Lower lobe of right lung (tissue), 2 donors: ENCODE measurements at regions not wholly inside any gene's neighbourhood (a gene's known extent, or its start where the extent isn't known, plus 50 kb on each side); places are given as distances from the start of the nearest gene placed in this dataset.

Source experiments
- ATAC-seq, 2 donors: fragments of 200-7000 bp; cut with Tn5 transposase; one replicate each; pipeline ENCODE4 v1.9.1; 2020 to 2022; ENCODE audit warnings: mild to moderate bottlenecking in 2 of 2, moderate library complexity in 2 of 2
- DNase-seq: peaks from one replicate; pipeline ENCODE4 v3.0.0-alpha.2; 2020
- H3K27ac ChIP-seq: fragments of 200-600 bp; one replicate; pipeline ENCODE4 v1.8.0; 2022
- H3K27me3 ChIP-seq: fragments of 200-600 bp; one replicate; pipeline ENCODE4 v1.8.0; 2022; ENCODE audit warnings: low read depth
- H3K36me3 ChIP-seq: fragments of 200-600 bp; one replicate; pipeline ENCODE4 v1.8.0; 2022; ENCODE audit warnings: mild to moderate bottlenecking
- H3K4me1 ChIP-seq: fragments of 200-600 bp; one replicate; pipeline ENCODE4 v1.8.0; 2022
- H3K4me3 ChIP-seq: fragments of 200-600 bp; one replicate; pipeline ENCODE4 v1.8.0; 2022; ENCODE audit warnings: mild to moderate bottlenecking
- H3K9me3 ChIP-seq: fragments of 200-600 bp; one replicate; pipeline ENCODE4 v1.8.0; 2022
- intact Hi-C: fragments of 100-400 bp; cut with DNase I; formaldehyde crosslinking; loops from one replicate; pipeline ENCODE4 v1.11.0; 2022
- TF ChIP-seq, protein P1 (sequence below): fragments of 200-600 bp; IDR thresholded peaks from one replicate; pipeline ENCODE4 v1.8.0; 2022; ENCODE audit warnings: antibody characterized with exemption, mild to moderate bottlenecking
- donor health status: DM: no; HTN: yes; CAD: no; lungs with severe emphysema.

DNA sequence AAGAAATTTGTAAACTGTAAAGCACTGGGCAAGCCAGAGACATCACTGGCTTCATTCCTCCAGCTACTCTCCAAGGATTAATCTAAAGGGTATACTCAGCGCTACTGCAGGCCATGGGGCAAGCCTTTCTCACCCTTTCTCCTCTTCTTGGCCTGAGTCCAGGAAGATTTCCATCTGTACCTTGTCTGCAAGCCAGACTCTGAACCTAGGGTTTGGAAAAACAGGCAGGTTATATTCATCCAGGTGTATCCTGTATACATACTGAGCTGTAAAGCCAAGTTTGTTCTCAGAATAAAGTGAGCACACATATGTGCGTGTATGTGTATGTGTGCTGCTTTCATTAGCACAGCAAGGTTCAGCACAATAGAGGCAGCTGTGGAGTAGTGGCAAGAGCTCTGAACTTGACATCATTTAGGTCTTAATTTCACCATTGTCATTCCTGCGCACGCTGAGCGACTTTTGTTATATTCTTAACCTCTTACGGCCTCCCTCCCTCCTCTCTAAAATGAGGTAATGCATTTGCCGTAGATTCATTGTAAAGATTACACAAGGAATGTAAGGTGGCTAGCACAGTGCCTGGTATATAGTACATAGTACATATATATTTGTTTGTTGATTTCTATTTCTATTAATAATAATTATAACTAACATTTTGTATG lies 128.1 kb upstream of the JUN start:
- ATAC-seq (no peak), DNase-seq (no peak)
- Histone ChIP-seq H3K27ac (no peak overlapping the region), H3K27me3 (no peaks in the 10 kb centered on the region), H3K36me3 (no peaks in the 10 kb centered on the region), H3K4me1 (no peaks in the 10 kb centered on the region), H3K9me3 (peaks cover 14% of the 10 kb centered on the region), H3K4me3 (no peak overlapping the region)
- TF ChIP-seq, protein P1, sequence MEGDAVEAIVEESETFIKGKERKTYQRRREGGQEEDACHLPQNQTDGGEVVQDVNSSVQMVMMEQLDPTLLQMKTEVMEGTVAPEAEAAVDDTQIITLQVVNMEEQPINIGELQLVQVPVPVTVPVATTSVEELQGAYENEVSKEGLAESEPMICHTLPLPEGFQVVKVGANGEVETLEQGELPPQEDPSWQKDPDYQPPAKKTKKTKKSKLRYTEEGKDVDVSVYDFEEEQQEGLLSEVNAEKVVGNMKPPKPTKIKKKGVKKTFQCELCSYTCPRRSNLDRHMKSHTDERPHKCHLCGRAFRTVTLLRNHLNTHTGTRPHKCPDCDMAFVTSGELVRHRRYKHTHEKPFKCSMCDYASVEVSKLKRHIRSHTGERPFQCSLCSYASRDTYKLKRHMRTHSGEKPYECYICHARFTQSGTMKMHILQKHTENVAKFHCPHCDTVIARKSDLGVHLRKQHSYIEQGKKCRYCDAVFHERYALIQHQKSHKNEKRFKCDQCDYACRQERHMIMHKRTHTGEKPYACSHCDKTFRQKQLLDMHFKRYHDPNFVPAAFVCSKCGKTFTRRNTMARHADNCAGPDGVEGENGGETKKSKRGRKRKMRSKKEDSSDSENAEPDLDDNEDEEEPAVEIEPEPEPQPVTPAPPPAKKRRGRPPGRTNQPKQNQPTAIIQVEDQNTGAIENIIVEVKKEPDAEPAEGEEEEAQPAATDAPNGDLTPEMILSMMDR, result no peak
- intact Hi-C loops, result no loop called here

DNA sequence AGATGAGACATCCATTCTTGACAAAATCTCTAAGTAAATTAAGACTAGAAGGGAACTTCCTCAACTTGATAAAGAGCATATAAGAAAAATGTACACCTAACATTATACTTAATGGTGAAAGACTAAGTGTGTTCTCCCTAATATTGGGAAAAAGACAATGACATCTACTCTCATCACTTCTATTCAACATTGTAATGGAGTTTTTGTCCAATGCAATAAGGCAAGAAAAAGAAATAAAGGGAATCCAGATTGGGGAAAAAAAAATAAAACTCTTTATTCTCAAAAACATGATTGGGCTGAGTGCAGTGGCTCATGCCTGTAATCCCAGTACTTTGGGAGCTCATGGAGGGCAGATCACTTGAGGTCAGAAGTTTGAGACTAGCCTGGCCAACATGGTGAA lies 131.1 kb upstream of the JUN start:
- DNase-seq (no peak), ATAC-seq (no peak)
- Histone ChIP-seq H3K9me3 (peaks cover 14% of the 10 kb centered on the region), H3K27ac (no peak overlapping the region), H3K27me3 (no peaks in the 10 kb centered on the region), H3K36me3 (no peaks in the 10 kb centered on the region), H3K4me1 (no peaks in the 10 kb centered on the region), H3K4me3 (no peak overlapping the region)
- TF ChIP-seq, protein P1, result no peak
- intact Hi-C loops, result no loop called here

DNA sequence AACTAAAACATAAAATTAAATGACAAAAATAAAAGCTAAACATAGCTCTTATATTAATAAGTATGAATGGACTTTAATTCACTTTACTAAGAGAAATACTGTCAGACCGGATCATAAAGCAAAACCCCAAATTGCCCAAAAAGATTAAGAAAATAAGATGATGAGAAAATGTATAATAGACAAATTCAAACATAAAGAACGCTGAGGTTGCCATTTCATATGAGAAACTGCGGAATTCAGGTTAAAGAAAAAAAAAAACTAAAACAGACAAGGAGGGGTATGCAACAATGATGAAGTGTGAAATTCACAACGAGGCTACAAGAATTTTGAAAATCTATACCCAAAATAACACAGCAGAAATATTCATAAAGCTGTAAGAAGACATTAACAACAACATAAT lies 133.6 kb upstream of the JUN start:
- H3K27me3 ChIP-seq, result no peaks in the 10 kb centered on the region
- DNase-seq, result no peak
- H3K36me3 ChIP-seq, result no peaks in the 10 kb centered on the region
- TF ChIP-seq, protein P1, result no peak
- no peak for ATAC-seq
- intact Hi-C loops, result no loop called here
- peaks cover 14% of the 10 kb centered on the region for H3K9me3 ChIP-seq
- H3K4me1 ChIP-seq, result peaks cover 7% of the 10 kb centered on the region
- no peak overlapping the region for H3K4me3 ChIP-seq
- no peak overlapping the region for H3K27ac ChIP-seq

DNA sequence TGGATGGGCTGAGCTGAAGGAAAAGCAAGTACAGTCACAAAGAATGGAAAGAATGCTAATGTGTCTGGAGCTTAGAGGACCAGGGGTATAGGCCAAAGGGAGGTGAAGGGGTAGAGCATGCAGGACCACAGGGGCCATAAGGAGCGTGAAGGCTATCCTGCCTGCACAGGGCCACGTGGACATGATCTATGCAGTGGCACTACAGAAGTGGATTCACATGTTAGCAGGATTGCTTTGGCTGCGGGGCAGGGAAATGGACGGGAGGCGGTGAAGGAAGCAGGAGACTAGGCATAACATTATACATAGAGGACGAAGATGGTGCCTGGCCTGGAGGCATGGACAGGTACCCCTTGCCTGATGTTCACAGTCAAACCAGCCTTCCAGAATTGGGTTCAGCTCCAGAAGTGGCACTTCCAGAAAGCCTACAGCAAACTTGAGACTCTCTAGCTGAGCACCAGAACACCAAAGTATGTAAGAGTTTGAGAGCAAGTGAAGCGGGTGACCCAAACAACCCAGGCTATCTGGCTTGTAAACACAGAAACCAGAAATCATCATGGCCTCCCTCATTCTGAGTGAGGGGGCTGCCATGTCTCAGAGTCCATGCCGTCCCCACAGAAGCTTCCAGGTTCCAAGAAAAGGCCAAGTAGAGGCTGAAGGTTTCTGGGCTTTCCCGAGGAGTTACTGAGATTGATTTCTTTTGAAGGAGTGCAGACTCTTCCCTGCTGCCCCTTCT lies 135.5 kb upstream of the JUN start:
- DNase-seq (no peak), ATAC-seq (no peak)
- Histone ChIP-seq H3K36me3 (no peaks in the 10 kb centered on the region), H3K9me3 (peaks cover 14% of the 10 kb centered on the region), H3K27ac (peak overlapping the region; percentile 4), H3K4me3 (no peak overlapping the region), H3K4me1 (peaks cover 14% of the 10 kb centered on the region), H3K27me3 (no peaks in the 10 kb centered on the region)
- TF ChIP-seq, protein P1, result no peak
- intact Hi-C loops, result no loop called here

DNA sequence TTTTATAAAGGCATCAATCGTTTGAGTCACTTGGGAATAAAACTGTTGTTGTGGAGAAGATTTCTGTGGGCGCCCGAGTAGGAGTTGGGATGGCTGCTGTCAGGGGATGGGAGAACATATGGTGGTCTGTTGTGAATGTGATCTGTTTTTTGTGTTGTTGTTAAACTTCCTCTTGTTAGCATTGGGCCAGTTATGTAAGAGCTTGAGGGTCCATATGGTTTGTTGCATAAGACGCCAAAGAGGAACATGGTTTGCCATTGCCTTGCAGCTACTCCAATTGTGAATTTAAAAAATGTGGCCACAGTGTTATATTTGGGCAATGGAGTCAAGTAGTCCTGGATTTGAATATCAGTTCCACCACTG lies 136.1 kb upstream of the JUN start:
- peak overlapping the region; percentile 4 for H3K27ac ChIP-seq
- H3K9me3 ChIP-seq, result peaks cover 10% of the 10 kb centered on the region
- no peak overlapping the region for H3K4me3 ChIP-seq
- peaks cover 14% of the 10 kb centered on the region for H3K4me1 ChIP-seq
- intact Hi-C loops, result no loop called here
- no peaks in the 10 kb centered on the region for H3K36me3 ChIP-seq
- no peak for DNase-seq
- TF ChIP-seq, protein P1, result no peak
- peak in 1 of 2 donors; percentile 21 for ATAC-seq
- no peaks in the 10 kb centered on the region for H3K27me3 ChIP-seq
